Islet precursor cell (in vitro differentiated cells): ENCODE measurements at regions not wholly inside any gene's neighbourhood (a gene's known extent, or its start where the extent isn't known, plus 50 kb on each side); places are given as distances from the start of the nearest gene placed in this dataset.

Experiments
- DNase-seq: peaks from one replicate; pipeline ENCODE4 v3.0.0-alpha.2; 2018

DNA sequence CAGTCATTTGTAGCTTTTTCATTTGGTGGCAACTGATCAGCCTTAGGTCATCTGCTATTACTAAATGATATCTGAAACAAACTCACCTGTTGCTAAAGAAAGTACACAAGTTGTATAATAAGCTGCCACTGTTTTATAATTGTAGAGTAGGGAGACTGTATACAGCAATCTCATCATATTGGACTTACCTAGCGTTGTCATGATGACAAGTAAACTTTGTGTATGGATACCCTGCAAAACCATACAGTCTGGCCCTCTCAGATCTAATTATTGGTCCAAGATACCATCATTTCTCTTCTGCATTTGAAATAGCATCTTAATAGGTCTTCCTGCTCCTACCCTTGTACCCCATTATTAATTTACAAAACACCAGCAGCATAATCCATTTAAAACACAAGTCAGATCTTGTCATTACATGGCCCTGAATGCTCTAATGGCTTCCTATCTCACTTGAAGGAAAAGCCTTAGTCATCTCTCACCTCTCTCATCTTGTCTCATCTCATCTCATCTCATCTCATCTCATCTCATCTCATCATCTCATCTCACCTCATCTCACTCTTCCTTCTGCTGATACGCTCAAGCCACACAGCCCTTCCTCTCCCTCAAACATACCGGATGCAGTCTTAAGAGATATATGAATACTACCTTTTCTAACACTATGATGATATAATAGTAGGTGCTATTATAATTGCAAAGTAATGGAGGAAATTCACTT, 540.6 kb downstream of the MDFIC start:
- DNase-seq: no peak

DNA sequence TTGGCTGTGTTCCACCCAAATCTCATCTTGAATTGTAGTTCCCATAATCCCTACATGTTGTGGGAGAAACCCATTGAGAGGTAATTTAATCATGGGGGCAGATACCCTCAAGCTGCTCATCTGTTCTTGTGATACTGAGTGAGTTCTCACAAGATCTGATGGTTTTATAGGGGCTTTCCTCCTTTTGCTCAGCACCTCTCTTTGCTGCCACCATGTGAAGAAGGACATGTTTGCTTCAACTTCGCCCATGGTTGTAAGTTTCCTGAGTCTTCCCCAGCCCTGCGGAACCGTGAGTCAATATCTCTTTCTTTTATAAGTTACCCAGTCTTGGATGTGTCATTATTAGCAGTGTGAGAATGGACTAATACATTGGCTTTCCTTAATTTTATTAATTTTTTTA, 527.8 kb downstream of the MDFIC start:
- no peak for DNase-seq

DNA sequence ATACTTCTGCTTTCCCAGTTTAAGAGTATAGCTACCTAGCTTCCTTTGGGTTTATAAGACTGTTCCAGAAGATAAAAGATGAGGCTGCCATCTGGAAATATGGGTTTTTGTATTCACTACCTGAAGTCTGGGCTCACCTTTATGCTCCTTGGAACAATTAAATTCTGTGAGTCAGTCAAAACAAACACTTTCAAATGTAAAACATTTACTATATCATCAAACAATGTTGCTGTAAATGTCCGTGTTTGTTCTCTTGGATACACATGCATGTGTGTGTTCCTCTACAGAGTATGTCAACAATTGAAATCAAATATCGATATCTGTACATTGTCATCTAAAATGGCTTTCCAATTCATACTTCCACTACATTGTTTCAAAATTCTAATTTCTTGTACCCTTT, 525.6 kb downstream of the MDFIC start:
- no peak for DNase-seq

DNA sequence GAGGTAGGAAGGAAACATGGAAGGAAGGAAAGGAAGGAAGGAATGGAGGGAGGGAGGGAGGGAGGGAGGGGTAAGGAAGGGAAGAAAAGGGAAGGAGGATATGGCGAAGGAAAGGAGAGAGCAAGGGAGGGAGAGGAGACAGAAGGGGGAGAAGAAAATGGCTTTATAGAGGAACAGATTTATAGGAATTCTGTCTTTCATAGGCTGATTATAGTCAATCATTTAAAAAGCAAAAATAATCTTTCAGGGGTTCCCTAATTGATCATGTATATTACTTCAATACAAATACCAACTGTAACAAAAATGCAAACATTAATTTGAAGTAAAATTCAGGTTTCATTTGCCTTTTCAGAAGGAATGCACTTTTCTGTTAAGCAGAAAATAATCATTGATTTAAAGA, 519.1 kb downstream of the MDFIC start:
- DNase-seq: no peak

DNA sequence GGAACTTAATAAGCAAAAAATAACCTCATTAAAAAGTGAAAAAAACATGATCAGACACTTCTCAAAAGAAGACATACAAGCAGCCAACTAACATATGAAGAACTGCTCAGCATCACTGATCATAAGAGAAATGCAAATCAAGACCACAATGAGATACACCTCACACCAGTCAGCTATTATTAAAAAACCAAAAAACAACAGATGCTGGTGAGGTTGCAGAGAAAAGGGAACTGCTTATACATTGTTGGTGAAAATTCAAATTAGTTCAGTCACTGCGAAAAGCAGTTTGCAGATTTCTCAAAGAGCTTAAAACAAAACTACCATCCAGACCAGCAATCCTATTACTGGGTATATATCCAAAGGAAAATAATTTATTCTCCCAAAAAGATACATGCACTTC, 513.3 kb downstream of the MDFIC start:
- no peak for DNase-seq

DNA sequence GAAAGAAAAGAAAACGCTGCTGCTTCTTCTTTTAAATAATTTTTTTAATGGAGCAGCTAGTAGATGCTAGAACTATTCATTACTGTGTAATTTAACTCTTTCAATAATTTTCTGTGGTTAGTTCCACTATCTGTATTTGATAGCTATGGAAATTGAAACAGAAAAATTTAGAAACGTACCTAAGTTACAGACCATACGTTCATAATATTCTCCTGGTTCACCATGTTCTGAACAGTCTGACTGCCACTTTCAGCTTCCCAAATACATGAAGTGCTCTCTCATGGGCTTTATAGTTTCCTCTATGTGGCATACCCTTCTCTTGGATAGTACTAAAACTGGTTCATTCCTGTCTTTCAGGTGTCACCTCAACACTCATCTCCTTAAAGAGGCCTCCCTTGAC, 508.0 kb downstream of the MDFIC start:
- DNase-seq: no peak

DNA sequence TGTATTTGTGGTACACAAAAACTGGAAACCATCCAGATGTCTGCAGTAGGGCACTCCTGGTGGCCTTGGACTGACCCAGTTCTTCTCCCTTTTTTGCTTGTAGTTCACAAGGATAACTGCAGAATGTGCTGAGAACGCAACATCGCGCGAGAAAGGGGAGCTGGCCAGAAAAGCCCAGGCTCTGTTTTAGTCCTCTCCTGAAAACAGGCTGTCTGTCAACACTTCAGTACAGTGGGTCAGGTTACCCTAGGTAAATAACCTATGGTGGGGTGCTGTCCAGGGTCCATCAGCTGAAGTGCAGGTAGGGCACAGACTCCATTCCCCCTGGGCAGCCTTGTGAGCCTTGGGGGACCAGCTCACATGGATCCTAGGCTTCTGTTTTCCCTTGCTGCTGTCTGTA, 495.8 kb downstream of the MDFIC start:
- DNase-seq: peak; percentile 52

GRCh38 chr7:115410972-115411686, 489.2 kb downstream of the MDFIC start:
- no peak for DNase-seq

- DNase-seq: no peak
Measured at GRCh38 chr7:115410434-115410820, 488.5 kb downstream of the MDFIC start.

GRCh38 chr7:115409682-115410433, 488.0 kb downstream of the MDFIC start:
- no peak for DNase-seq

DNA sequence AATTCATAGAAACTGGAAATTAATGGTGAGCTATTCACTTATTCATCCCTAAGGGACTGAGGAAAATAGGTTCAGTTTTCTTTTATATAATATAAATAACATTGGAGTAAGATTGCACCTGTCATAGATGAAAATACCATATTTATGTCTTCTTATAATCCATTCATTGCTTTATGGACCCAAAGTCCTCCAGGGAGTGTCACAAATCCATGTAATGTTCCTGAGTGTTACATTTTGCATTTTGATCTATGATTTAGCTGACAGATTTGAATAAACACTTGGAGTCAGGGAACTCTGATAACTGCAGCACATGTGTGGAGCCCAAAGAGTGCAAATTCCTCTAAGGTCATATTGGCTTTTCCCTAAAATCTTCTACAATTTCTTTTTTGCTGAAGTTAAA, 484.3 kb downstream of the MDFIC start:
- DNase-seq: no peak

GRCh38 chr7:115387137-115387536, 465.2 kb downstream of the MDFIC start:
- no peak for DNase-seq

GRCh38 chr7:115379321-115379720, 457.4 kb downstream of the MDFIC start:
- no peak for DNase-seq

DNA sequence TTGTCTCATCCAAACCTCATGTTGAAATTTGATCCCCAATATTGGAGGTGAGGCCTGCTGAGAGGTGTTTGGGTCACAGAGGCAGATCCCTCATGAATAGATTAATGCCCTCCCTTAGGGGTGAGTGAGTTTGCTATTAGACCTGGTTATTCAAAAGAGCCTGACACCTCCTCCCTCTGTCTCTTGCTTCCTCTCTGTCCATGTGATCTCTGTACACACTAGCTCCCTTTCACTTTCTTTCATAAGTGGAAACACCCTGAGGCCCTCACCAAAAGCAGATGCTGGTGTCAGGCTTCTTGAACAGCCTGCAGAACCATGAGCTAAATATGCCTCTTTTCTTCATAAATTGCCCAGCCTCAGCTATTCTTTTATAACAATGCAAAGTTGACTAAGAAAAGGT, 447.1 kb downstream of the MDFIC start:
- no peak for DNase-seq

DNA sequence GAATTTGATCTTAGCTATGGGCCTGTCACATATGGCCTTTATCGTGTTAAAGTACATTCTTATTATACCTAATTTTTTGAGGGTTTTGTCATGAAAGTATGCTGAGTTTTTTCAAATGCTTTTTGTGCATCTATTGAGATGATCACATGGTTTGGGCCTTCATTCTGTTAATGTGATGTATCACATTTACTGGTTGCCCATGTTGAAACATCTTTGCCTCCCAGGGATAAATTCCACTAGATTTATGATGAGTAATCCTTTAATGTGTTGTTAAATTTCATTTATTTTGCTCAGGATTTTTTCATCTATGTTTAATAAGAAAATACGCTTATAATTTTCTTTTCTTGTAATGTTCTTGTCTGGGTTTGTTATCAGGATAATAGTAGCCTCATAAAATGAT, 442.0 kb downstream of the MDFIC start:
- DNase-seq: no peak

DNA sequence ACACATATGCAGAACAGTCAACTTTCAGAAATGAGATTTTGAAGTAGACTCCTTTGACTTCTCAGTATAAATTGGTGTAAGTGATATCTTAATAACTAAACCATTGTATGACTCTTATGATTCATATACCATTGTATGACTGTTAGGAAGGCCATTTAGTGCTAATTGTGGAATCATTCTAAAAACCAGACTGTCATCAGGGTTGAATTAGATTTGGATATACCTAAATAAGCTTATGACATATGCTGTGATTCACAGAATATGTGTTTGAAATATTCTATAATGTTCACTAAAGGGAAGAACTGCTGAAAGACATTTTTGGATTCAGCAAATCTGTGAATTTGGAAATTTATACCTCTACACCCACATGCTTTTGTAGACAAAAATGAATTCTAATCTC, 438.1 kb downstream of the MDFIC start:
- DNase-seq: no peak

DNA sequence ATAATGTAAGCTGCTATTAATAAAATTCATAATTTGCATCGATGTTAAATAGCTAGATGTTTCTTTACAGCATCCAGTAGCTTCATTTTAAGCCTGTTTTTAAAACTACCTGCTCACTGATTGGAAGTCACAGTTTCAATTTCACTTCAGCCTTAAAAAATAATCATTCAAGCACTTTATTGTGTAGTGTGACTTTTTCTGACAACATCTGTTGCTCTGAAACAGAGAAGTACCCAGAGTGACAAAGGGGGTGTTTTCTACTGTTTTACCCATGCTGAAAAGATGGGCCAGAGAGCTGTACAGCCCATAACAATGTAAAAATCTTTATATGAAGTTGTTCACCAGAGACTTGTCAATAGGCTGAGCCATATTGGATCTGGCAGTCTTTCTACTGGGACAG, 437.2 kb downstream of the MDFIC start:
- no peak for DNase-seq

GRCh38 chr7:115357703-115357999, 435.8 kb downstream of the MDFIC start:
- no peak for DNase-seq

DNA sequence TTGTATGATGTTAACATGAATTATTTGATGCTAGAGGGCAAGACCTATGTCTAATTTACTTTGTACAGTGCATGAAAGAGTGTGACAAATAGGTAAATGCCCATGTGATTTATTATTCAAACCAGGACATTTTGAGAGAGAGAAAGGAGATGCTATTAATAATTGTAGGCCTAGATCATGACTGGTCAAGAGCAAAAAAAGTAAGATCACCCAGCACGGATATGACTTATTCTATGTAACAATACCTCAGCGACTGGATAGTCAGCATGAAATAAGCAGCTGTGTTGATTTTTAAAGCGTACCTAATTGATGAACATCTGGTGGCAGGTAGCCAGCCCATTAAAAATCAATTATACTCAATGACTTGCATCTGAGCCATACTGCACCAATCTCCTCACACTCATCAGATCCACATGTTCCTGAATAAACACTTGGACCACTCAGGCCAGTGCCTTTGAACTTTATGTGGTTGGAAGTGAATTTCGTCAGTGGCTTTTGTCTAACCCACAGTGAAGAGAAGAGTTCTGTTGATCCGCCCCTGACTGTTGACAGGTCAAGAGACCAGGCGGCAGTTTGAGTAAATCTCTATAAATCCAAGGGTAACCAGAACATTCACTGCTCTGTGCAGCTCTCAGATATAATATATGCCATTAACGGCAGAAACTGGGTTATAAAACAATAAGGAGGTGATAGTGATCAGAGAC, 435.3 kb downstream of the MDFIC start:
- DNase-seq: no peak

GRCh38 chr7:115356139-115356746, 434.3 kb downstream of the MDFIC start:
- DNase-seq: no peak

GRCh38 chr7:115354925-115355324, 433.0 kb downstream of the MDFIC start:
- no peak for DNase-seq

DNA sequence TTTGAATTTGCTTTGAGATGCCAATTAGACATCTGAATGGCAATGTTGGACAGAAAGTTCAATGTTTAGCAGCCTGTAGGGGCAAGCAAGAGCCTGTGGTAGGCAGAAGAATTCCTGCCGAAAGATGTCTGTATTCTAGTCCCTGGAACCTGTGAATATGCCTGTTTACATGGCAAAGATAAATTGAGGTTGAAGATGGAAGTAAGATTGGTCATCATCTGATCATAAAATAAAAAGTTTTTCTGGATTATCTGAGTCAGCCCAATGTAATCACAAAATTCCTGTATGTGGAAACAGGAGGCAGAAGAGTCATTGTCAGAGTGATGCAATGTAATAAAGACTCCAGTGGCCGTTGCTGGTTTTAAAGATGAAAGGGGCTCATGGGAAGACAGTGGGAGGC, 430.5 kb downstream of the MDFIC start:
- DNase-seq: no peak

GRCh38 chr7:115350764-115351163, 428.9 kb downstream of the MDFIC start:
- DNase-seq: no peak
